AG04449 (cell line): ENCODE measurements at regions not wholly inside any gene's neighbourhood (a gene's known extent, or its start where the extent isn't known, plus 50 kb on each side); places are given as distances from the start of the nearest gene placed in this dataset.

ENCODE experiments used
- CTCF ChIA-PET: fragments of 350-600 bp; formaldehyde crosslinking; extraction: SDS; loops from one replicate; lab custom pipeline; 2021; ENCODE audit warnings: antibody characterized with exemption; lab: Yijun Ruan, JAX
- POLR2A ChIA-PET: fragments of 400-600, 350-600 bp; formaldehyde crosslinking; extraction: SDS; loops from one replicate; lab custom pipeline; 2020; ENCODE audit warnings: antibody characterized with exemption, inconsistent platforms; lab: Yijun Ruan, JAX
- DNase-seq: peaks from one replicate; pipeline ENCODE4 v3.0.0-alpha.2; 2010; ENCODE audit warnings: low read depth, low spot score
- H3K4me3 ChIP-seq: 2 replicates; pipeline ENCODE4 v1.5.1; 2011; ENCODE audit warnings: low read depth, mild to moderate bottlenecking, control low read depth, low read length
- CTCF ChIP-seq: IDR thresholded peaks from one replicate; pipeline ENCODE4 v1.5.1; 2011; ENCODE audit warnings: mild to moderate bottlenecking, moderate library complexity, low read length, control low read depth, inconsistent platforms; ENCODE audit not compliant: insufficient read depth; ENCODE audit errors: missing control alignments

GRCh38 chr15:61575597-61575996 is 346.5 kb upstream of the RORA start:
- no peak for DNase-seq
- no peak for TF ChIP-seq CTCF
- no peak overlapping the region for H3K4me3 ChIP-seq
- POLR2A ChIA-PET, result no interaction called here
- CTCF ChIA-PET, result no interaction called here

GRCh38 chr15:61571026-61571425 is 341.9 kb upstream of the RORA start:
- ChIA-PET POLR2A (no interaction called here), CTCF (no interaction called here)
- TF ChIP-seq CTCF, result no peak
- no peak overlapping the region for H3K4me3 ChIP-seq
- DNase-seq, result no peak

- no peak for TF ChIP-seq CTCF
- ChIA-PET CTCF (no interaction called here), POLR2A (no interaction called here)
- no peak overlapping the region for H3K4me3 ChIP-seq
- DNase-seq, result no peak
Measured at GRCh38 chr15:61564785-61565184, 335.7 kb upstream of the RORA start.

- no peak for DNase-seq
- POLR2A ChIA-PET, result no interaction called here
- TF ChIP-seq CTCF, result no peak
- no peak overlapping the region for H3K4me3 ChIP-seq
- CTCF ChIA-PET, result no interaction called here
Measured at GRCh38 chr15:61558172-61559136, 329.4 kb upstream of the RORA start.

GRCh38 chr15:61556037-61556648 is 327.0 kb upstream of the RORA start:
- no peak for TF ChIP-seq CTCF
- H3K4me3 ChIP-seq, result no peak overlapping the region
- no peak for DNase-seq
- CTCF ChIA-PET, result interaction anchor here (1.4 kb wide), 1 partner anchor 278 kb away, joined by 3 read pairs; no protein-coding TSS in a partner anchor
- POLR2A ChIA-PET, result no interaction called here

- H3K4me3 ChIP-seq, result no peak overlapping the region
- DNase-seq, result no peak
- POLR2A ChIA-PET, result no interaction called here
- CTCF ChIA-PET, result no interaction called here
- TF ChIP-seq CTCF, result no peak
Measured at GRCh38 chr15:61549727-61550126, 320.6 kb upstream of the RORA start.
